Ascending aorta (tissue), 2 donors: ENCODE measurements at regions not wholly inside any gene's neighbourhood (a gene's known extent, or its start where the extent isn't known, plus 50 kb on each side); places are given as distances from the start of the nearest gene placed in this dataset.

Experiments
- DNase-seq, 2 donors: peaks; one replicate each; pipeline ENCODE4 v3.0.0-alpha.2; 2019; ENCODE audit warnings: low spot score in 2 of 2
- H3K27ac ChIP-seq, 2 donors: fragments of 200-600 bp; sonication (generic); one replicate each; pipeline ENCODE4 v1.5.1; 2016 to 2017; ENCODE audit warnings: mild to moderate bottlenecking in 1 of 2
- H3K27me3 ChIP-seq: fragments of 200-600 bp; sonication (generic); one replicate; pipeline ENCODE4 v1.5.1; 2017
- H3K36me3 ChIP-seq, 2 donors: fragments of 200-600 bp; sonication (generic); one replicate each; pipeline ENCODE4 v1.5.1; 2016
- H3K4me1 ChIP-seq, 2 donors: fragments of 200-600 bp; sonication (generic); one replicate each; pipeline ENCODE4 v1.5.1; 2016 to 2017; ENCODE audit warnings: mild to moderate bottlenecking in 1 of 2
- H3K4me3 ChIP-seq, 2 donors: fragments of 200-600 bp; sonication (generic); one replicate each; pipeline ENCODE4 v1.5.1; 2016 to 2017; ENCODE audit warnings: mild to moderate bottlenecking in 1 of 2
- H3K9me3 ChIP-seq, 2 donors: fragments of 200-600 bp; sonication (generic); one replicate each; pipeline ENCODE4 v1.5.1; 2016
- CTCF ChIP-seq, 3 experiments: fragments of 200-600 bp in 2 of 3; fragments of 450-650 bp in 1 of 3; sonication (generic) in 2 of 3; IDR thresholded peaks; one replicate each; pipeline ENCODE4 v1.5.1; 2016 to 2019; ENCODE audit warnings: antibody characterized with exemption in 3 of 3, mild to moderate bottlenecking in 1 of 3, moderate library complexity in 1 of 3
- intact Hi-C: fragments of 100-400 bp; cut with DNase I; formaldehyde crosslinking; loops from one replicate; pipeline ENCODE4 v1.15.1; 2023

GRCh38 chr3:64408770-64409169 is 183.5 kb upstream of the PRICKLE2 start:
- Histone ChIP-seq H3K4me3 (no peak overlapping the region), H3K27me3 (no peaks in the 10 kb centered on the region), H3K9me3 (no peaks in the 10 kb centered on the region), H3K27ac (no peak overlapping the region), H3K36me3 (no peaks in the 10 kb centered on the region), H3K4me1 (no peaks in the 10 kb centered on the region)
- intact Hi-C loops: no loop called here
- TF ChIP-seq CTCF (IDR thresholded peaks at IDR 0.05): no peak
- no peak for DNase-seq

DNA sequence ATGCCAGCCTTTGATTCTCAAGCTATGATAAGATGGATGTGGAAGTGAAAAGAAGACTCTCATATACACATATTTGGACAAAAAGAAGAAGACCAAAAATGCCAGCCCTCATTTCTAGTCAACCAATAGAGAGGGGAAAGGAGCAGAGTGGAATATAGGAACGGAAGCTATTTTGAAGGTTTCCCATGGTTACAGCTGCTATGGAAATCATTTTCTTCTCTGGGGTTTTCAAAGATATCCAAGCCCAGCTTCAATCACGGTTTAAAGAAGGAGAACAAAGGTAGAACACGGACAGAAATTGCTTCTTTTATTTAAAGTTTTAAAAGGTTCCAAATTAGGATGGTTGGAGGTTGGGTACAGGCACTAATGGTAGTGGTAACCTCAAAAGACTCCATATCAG is 181.0 kb upstream of the PRICKLE2 start:
- Histone ChIP-seq H3K27me3 (no peaks in the 10 kb centered on the region), H3K4me3 (no peak overlapping the region), H3K27ac (no peak overlapping the region), H3K9me3 (no peaks in the 10 kb centered on the region), H3K4me1 (no peaks in the 10 kb centered on the region), H3K36me3 (no peaks in the 10 kb centered on the region)
- TF ChIP-seq CTCF (IDR thresholded peaks at IDR 0.05): no peak
- DNase-seq: no peak
- intact Hi-C loops: no loop called here

- H3K27ac ChIP-seq: no peak overlapping the region
- DNase-seq: no peak
- no peaks in the 10 kb centered on the region for H3K36me3 ChIP-seq
- no peak for TF ChIP-seq CTCF (IDR thresholded peaks at IDR 0.05)
- no peaks in the 10 kb centered on the region for H3K4me1 ChIP-seq
- H3K9me3 ChIP-seq: no peaks in the 10 kb centered on the region
- intact Hi-C loops: no loop called here
- no peak overlapping the region for H3K4me3 ChIP-seq
- no peaks in the 10 kb centered on the region for H3K27me3 ChIP-seq
Observed at GRCh38 chr3:64405211-64405835, 180.1 kb upstream of the PRICKLE2 start.

- H3K27me3 ChIP-seq: no peaks in the 10 kb centered on the region
- no peaks in the 10 kb centered on the region for H3K9me3 ChIP-seq
- TF ChIP-seq CTCF (IDR thresholded peaks at IDR 0.05): no peak
- H3K4me3 ChIP-seq: no peak overlapping the region
- H3K27ac ChIP-seq: no peak overlapping the region
- intact Hi-C loops: no loop called here
- no peaks in the 10 kb centered on the region for H3K4me1 ChIP-seq
- DNase-seq: no peak
- no peaks in the 10 kb centered on the region for H3K36me3 ChIP-seq
Observed at GRCh38 chr3:64400706-64401105, 175.4 kb upstream of the PRICKLE2 start.

DNA sequence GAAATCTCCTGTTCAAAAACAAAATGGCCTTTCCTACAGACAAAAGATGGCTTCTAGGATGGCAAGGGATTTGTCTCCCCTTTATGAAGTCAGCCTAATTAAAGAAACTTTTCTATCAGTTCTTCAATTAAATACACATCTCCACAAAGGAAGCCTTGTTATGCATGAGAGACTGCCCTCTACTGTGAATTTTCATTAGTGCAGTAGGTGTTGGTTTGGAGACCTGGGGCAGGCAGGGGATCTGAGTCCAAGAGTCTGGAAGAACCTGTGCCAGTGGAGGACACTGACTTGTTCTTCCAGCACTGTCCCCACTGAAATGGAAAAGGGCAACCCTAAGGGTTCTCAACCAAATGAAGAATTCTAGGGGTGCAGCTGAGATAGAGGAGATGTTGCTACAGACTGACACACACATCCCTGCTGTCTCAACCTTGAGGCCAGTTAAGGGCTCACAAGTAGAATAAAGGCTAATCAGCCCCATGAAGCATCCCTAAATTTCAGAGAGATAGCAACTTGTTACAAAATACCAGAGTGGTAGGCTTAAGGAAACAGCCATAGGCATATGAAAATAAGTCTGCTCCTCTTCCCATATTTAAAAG is 174.0 kb upstream of the PRICKLE2 start:
- peak; percentile 53 to 71 (median 69) for TF ChIP-seq CTCF (IDR thresholded peaks at IDR 0.05)
- intact Hi-C loops: loop anchor here (1.0 to 10.0 kb wide), 3 partner anchors 83 to 369 kb away; no protein-coding TSS in a partner anchor
- no peaks in the 10 kb centered on the region for H3K27me3 ChIP-seq
- H3K4me1 ChIP-seq: no peaks in the 10 kb centered on the region
- H3K4me3 ChIP-seq: no peak overlapping the region
- no peaks in the 10 kb centered on the region for H3K36me3 ChIP-seq
- no peak overlapping the region for H3K27ac ChIP-seq
- no peak for DNase-seq
- no peaks in the 10 kb centered on the region for H3K9me3 ChIP-seq
